GM18909 (cell line): ENCODE measurements at regions not wholly inside any gene's neighbourhood (a gene's known extent, or its start where the extent isn't known, plus 50 kb on each side); places are given as distances from the start of the nearest gene placed in this dataset.

ENCODE experiments used
- ATAC-seq: cut with Tn5 transposase; IDR thresholded peaks from one replicate; pipeline ENCODE4 v1.9.1; 2021; ENCODE audit warnings: mild to moderate bottlenecking; ENCODE audit not compliant: unreplicated experiment, poor library complexity

DNA sequence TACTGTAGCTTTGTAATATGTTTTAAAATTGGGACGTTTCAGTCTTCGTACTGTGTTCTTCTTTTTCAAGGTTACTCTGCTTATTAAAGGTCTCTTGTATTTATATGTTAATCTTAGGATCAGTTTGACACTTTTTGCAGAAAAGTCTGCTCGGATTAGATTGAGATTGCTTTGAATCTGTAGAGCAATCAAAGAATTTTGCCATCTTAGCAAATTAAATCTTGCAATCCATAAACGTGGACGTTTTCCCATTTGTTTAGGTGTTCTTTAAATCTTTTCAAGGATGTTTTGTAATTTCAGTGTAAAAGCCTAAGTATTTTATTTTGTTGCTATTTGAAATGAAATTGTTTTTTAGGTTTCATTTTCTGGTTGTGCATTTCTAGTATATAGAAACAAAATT, 78.0 kb upstream of the GTSF1L start:
- no peak for ATAC-seq

GRCh38 chr20:43803276-43803675, 76.5 kb upstream of the GTSF1L start:
- ATAC-seq: no peak

DNA sequence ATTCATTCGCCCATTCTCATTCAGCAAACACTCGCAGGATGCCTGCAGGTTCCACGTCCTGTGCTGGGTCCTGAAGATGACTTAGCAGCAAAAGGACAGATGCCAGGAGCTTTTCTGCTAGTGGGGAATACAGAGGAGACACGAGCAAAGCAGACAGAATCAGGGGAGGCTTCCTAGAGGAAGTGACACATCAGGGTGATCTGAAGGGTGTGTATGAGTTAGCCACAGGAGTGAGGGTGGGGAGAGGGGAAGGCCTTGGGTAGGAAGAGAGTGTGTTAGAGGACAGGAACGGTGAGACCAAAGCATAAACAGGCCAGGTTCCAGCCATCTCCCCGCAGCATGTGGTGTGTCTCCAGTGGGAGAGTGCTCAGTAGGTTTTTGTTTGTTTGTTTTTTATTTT, 73.4 kb upstream of the GTSF1L start:
- no peak for ATAC-seq

GRCh38 chr20:43799741-43800140, 72.9 kb upstream of the GTSF1L start:
- ATAC-seq: no peak

DNA sequence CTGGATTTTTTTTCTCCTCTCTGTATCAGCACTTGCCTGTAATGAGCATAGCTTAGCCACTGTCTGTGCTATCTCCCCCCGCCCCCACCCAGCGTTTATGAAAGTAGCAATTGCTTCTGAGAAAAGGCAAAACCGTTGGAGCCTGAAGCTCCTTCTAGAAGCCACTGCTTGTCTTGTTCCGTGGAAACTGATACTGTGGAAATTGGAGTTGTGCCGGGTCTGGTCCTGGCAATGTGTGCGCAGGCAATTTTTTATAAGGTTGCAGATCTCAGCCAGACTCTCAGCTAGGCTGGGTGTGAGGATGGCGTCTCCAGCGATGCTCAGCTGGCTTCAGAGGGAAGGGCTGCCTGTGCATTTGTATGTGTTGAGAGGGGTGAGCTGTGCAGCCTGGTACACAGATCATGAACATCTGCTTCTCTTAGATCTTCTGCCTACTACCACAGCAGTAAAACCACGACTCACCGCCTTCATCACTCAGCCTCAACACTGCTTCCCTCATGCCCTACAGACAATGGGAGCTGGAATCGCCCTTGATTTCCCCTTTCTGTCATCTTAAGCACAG, 72.4 kb upstream of the GTSF1L start:
- ATAC-seq: no peak

DNA sequence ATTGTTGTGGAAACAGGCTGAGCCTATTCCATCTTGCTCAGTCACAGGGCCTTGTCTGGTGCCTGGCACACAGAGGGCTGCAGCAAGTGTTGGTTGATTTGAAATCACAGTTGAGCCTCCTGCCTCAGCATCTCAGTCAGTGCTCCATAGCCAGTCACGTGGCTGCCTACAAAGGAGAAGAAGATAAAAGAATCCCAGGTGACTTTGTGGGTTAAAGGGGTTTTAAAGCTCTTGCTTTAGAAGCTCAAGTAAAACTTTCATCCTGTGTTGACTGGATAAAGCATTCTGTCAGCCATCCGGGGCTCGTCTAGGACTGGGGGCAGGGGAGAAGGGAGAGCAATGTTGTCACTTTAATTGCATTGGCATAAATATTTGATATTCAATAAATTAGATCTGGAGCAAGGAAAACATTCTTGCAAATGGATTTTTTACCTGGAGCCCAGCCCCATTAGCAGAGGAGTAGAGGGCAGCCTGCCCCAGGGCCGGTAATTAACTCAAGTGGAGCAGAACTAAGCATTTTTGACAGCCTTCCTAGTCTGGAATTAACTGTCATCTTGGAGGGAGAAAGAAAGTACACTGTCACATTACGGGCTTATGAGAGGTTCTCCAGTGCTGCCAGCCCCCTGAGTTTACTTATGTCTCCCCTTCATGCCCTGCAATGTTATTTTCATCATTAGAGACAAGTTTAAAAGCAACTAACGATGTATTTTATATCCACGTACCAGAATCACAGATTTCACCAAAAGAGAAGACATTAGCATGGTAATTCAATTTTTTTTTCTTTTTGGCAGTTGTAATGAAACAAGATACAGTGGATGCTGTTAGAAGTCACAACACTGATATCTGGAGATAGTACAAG, 71.7 kb upstream of the GTSF1L start:
- ATAC-seq: no peak

DNA sequence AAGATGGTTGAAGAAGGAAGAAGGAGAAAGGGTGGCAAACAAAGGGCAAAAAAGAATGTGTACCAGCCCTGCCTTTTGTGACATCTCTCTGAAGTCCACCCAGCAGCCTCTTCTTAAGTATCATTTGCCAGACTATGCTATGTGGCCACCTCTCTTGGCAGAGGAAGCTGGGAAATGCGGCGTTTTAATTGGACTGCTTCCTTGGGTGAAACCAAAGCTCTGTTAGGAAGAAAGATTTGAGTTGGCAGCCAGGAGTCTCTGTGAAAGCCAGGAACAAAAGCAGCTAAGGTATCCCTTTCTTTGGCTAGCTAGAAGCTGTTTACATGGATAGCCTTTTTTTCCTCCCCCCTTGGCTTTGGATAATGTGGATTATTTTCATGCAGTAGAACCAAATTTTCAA, 67.5 kb upstream of the GTSF1L start:
- no peak for ATAC-seq

GRCh38 chr20:43789593-43789992, 62.8 kb upstream of the GTSF1L start:
- peak; percentile 43 for ATAC-seq

- no peak for ATAC-seq
Observed at GRCh38 chr20:43787937-43788336, 61.1 kb upstream of the GTSF1L start.

- no peak for ATAC-seq
Observed at GRCh38 chr20:43786885-43787284, 60.1 kb upstream of the GTSF1L start.

- no peak for ATAC-seq
Observed at GRCh38 chr20:43781215-43781614, 54.4 kb upstream of the GTSF1L start.

- no peak for ATAC-seq
Observed at GRCh38 chr20:43778375-43778774, 51.6 kb upstream of the GTSF1L start.

GRCh38 chr20:43776691-43777090, 49.9 kb upstream of the GTSF1L start:
- no peak for ATAC-seq
